DMS53 (cell line): ENCODE measurements at regions not wholly inside any gene's neighbourhood (a gene's known extent, or its start where the extent isn't known, plus 50 kb on each side); places are given as distances from the start of the nearest gene placed in this dataset.

ENCODE experiments used
- DNase-seq: peaks from one replicate; lab custom pipeline; 2025; lab: John Stamatoyannopoulos, UW

DNA sequence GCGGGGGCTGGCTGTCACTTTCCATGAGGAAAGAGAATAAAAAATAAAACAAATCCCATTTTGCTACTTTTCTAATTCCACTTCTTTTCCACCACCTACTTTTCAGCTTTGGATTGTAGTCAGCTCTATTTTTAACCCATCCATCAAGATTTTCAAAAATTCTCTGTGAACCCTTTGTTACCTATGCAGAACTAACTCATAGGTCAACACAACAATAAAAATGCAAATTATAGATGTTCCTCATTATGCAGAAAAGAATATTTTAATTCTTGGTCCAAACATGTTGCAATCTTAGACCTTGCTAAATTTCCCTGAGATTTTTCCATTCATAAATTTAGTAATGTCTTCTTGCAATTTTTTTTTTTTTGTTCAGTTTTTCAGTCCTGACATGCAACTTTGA, 454.5 kb downstream of the ADAMTS20 start:
- no peak for DNase-seq

DNA sequence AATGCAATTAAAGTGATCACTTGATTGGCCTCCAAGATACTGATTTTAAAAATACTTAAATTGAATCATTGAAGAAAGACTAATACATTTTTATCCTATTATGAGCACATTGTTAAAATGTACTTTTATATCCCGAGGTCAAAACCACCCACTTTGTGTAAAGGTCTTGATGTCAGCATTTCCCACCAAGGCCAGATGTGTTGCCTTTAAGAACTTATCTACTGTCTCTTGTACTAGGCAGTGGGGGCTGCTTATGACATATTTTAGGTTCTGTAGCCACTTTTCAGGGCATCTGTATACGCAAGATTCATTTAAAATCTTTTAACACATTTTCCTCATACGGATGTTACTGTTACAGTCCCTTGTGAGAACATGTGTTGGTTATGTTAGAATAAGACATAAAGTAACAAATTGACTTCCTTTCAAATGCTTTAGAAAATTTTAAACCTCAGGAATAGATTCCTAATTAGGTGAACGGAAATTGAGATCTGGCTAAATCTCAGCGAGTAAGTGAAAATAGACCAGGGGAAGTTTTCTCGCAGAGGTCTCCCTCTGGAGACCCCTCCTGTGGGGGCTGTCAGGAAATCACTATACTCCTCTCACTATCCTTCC, 456.2 kb downstream of the ADAMTS20 start:
- DNase-seq, result no peak

DNA sequence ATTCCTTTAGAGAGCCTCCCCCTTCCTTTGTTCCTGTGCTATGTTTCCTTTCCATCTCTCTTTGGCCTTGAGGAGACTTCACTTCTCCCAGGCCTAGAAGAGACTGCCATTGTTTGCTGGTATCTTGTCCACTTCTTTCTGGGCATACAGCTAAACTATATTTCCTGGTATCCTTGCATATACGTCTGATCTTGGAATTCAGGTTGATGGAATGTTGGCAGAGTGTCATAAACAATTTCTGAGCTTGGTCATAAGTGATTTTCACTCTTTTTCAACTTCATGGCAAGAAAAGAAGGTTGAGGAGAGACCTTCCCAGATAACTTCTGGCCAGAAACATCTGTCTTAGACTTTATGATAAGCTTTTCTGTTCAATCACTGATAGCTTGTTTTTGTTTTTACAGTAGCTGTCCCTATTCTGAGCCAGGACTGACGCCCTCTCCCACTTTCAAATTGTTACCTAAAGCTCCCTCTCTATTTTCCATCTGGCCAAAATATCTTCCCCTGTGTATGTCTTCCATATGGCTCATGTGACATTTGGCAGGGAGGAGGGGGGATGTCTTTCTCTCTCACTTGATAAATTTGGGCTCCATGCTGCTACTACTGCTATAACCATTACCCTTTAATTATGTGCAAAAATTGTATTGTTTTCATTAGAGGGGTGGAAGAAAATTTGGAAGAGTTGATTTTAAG, 457.0 kb downstream of the ADAMTS20 start:
- no peak for DNase-seq

DNA sequence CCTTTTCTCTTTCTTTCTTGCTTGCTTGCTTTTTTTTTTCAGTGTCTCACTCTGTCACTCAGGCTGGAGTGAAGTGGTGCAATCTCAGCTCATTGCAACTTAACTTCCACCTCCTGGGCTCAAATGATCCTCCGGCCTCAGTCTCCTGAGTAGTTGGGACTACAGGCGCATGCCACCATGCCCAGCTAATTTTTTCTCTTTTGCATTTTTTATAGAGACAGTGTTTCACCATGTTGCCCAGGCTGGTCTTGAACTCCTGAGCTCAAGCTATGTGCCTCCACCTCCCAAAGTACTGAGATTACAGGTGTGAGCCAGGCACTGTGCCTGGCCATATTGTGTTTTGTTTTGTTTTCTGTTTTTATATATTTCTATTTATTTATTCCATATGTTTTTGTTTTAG, 461.0 kb downstream of the ADAMTS20 start:
- no peak for DNase-seq

DNA sequence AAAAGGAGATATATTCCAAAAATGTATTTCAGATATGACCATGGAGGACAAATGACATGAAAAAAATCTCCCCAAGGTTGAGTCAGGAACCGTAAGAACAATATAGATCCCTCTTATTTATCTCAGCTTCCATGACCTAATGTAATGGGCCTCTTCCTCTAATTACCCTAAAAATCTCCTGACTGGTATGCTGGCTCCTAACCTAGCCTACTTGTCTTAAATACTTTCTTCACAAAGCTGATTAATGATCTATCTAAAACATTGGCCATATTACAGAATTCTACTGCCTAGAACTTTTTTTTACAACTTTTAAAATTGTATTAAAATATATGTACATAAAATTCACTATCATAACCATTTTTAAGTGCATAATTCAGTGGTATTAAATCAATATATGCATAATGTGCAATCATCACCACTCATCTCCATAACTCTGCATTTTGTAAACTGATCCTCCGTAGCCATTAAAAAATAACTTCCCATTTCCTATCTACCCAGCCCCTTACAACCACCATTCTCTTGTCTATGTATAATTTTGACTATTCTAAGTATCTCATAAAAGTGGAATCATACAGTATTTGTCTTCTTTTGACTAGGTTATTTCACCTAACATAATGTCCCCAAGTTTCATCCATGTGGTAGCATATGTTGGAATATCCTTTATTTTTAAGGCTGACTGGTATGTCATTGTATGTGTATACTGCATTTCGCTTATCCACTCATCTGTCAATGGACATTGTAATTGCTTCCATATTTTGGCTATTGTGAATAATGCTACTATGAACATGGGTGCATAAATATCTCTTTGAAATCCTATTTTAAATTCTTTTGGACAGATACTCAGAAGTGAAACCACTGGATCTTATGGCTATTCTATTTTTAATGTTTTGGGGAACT, 464.6 kb downstream of the ADAMTS20 start:
- DNase-seq, result no peak

DNA sequence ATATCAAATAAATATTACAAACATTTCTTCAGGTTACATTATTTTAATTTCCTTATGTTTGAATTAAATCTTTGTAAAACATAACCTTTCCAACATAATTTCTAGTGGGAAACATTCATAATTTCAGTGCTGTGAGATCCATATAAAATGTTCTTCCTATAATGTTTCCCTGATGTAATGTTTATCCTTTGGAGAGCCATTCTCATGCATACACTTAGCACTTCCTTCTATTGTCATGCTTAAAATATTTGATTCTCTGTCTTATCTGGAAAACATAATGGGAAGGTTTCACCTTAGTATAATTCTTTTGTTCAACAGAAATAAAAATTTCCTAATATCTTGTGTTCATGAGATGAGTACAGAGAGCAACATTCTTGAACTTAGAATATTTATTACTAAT, 472.5 kb downstream of the ADAMTS20 start:
- DNase-seq, result no peak

DNA sequence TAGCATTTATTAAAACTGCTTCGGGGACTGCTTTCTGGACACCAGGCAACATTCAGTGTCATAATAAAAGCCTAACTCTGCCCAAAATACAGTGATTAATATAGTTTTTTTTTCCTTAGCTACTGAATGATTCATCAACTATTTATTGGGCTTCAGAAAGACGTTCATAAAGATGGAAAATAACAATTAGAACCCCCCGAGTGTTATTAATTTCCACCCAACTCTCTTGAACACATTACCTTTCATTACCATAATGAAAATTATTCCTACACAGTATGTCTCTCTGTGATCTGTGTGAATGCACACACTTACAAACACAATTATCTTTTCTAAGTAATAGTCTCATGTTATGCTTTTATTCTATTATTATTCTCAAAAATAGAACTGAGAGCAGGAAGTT, 473.0 kb downstream of the ADAMTS20 start:
- no peak for DNase-seq

DNA sequence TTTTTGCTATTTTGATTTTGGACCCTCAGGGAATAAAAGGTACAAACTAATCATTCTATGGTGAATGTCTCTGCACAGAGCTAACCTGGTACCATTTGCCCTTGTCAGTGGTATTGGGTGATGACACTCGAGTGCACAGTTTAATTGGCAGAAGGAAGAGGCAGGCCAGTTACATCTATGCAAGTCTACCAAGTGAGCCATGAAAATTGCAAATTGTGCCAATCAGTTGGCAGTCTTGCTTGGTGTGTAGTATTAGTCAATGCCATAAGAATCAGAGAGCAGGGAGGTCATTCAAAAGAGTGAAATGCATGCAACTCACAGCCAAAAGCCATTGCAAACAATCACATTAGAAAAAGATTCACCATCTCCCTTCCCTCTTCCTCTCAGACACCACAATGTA, 479.6 kb downstream of the ADAMTS20 start:
- DNase-seq, result no peak

DNA sequence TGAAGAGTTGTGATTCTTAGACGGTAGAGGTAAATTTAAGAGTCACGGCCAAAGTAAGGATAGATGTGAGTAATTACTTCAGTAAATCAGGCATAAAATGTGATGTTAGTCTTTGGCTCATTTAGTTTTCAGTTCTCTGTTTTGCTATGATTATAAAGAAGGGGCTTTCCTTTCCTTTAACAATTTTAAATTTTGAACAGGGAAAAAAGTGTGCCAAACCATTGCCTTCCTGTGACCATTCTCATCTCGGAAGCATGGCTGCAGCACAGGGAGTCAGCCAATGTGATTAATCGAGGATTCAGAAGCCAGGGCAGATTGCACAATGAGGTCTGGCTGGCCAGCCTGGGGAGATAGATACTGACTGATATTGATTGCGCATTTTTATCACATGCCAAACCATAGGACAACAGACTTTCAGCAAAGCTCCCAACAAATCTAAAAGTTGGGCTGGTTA, 480.2 kb upstream of the PRICKLE1 start:
- DNase-seq, result no peak

DNA sequence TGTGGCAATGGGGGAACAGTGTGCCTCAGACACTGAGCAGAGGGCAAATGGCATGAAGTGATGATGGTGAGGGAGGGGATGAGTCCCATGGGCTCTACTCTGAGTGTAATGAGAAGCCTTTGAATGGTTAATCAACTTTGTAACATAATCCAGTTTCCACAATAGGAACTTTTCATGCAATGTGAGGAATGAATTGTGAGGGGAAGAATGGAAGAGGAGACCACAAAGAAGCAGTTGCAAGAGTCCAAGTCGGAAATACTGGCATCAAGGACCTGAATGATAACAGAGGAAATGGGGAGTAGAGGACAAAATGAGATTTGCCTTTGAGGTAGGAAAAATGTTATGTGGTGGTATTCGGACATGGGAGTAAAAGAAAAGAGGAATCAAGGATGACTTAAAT, 476.9 kb upstream of the PRICKLE1 start:
- no peak for DNase-seq

DNA sequence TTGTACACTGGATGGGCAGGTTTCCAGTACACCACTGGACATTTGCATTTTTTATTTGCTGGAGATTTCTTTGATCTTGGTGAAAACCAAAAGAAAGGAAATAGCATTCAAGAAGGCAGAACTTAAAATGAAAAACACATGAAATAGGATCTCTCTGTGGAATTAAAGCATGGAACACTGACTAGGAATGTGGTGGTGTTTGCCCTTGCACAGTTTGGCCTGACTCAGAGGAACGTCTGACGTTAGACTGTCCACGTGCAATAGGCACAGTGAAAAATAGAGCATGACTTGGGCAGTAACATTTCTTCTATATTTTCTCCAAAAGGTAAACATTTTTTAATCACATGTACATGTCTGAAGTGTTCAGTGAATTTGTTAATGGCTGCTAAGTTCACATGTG, 474.1 kb upstream of the PRICKLE1 start:
- no peak for DNase-seq

DNA sequence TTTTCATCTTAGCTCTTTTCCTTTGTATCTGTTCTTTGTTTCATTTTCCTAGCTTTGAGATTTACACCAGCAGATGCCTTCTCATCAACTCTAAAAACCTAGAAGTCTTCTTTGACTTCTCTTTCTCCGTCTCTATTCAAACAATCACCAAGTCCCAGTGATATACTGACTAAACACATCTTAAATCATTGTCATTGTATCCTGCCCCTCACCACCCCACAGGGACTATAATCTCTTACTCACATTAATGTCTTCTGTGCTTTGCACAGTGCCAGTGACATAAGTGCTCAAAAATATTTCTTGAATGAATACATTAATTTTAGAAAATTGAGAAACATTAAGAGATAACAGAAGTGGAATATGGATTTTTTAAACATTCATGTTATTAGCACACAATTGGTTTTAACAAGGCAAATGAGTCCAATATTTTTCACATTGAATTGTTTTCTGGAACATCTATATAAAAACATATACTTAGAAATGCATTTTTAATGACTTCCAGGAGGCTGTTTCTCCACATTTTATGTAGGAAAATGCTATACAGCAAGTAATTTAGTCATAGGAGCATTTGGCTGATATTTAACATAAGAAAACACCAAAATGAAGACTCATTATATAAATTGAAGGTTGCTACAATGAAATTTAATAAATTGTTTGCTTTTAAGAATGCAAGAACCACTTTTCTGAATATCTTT, 472.8 kb upstream of the PRICKLE1 start:
- no peak for DNase-seq

DNA sequence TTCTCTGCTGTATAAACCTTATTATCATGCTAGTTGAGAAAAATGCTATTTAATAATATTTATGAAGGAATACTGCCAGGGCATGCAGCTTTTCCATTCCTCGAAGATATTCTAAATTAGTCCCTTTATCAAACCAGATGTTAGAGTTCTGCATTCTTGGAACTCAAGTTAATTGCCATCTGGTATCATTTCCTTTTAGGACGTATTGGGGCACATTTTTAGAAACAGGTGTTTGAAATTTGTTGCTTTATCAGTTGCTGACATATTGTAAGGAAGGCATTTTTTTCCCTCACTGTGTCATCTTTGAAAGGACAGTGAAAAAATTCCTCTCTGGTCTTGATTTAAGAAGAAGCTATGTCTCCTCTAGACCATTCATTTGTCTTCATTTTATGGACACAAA, 471.2 kb upstream of the PRICKLE1 start:
- no peak for DNase-seq

DNA sequence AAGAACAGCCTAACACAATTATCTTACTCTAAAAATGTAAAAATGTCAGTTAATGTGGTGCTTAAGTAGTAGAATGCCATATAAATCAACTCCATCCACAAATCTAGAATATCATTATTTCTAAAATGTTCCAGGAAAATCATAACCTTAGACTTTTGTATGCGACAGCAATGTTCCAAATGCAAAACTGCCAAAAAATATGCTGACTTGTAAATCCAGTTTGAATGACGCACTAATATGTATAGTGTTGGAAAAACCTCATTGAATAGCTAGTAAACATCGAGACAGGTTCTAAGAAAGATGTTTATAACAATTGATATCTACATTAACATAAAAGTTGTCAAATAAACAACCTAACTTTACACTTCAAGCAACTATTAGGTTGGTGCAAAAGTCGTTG, 469.1 kb upstream of the PRICKLE1 start:
- no peak for DNase-seq

DNA sequence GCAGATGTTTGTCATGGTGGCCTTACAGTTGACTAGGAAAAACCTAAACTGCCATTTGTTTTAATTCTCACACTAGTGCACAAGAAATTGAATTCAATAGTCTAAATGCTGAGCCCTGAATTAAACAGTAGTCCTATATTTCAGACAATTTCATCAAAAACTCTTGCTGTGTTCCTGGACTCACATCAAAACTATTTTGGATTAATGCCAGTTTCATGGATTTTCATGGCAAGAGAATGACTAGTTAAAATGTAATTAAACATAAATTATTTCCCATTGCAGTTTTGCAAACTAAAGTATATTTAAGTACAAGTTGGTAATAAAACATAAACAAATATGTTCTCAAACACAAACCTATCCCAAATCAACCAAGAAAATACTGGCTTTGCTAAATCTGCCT, 468.0 kb upstream of the PRICKLE1 start:
- DNase-seq, result no peak

DNA sequence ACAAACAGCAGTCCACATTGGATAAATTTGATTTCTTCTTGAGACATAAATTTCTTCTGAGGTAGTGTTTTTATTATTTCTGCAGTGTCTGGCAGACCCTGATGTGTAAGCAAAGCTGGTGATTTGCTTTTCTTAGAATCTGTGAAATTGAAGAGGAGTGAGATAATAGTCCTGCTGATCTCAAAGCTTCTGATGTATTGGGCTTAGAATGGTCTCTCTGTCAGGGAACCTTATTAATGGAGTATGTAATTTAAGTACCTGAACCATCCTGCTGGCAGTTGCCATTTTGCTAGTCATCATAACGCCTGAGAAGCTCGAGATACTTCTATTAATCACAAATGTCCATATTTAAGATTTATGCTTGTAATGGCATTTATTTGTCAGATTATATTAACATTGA, 464.5 kb upstream of the PRICKLE1 start:
- DNase-seq, result no peak

DNA sequence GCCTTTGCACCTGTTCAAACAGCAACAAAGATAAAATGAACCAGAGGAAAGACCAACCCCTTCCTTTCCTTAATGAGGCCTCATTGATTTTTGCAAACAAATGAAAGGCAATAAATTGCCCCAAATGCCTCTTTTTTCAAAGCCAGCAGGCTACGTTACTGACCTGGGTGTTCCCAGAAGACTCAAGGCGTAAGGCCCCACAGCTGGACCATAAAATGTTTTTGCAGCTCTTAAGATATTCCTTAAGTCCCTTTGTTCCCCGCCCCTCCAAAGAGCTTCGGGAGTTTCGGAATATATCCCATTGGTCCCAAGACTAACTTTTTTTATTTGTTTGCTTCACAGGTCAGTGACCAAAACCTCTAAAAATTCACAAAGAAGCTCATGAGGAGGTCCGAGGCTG, 462.9 kb upstream of the PRICKLE1 start:
- no peak for DNase-seq

DNA sequence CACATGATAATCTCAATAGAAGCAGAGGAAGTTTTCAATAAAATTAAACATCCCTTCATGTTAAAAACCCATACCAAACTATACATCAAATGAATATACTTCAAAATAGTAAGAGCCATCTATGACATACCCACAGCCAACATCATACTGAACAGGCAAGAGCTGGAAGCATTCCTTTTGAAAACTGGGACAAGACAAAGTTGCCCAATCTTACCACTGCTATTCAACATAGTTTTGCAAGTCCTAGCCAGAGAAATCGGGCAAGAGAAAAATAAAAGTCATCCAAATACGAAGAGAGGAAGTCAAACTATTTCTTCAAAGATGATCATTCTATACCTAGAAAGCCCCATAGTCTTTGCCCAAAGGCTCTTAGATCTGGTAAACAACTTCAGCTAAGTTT, 454.7 kb upstream of the PRICKLE1 start:
- no peak for DNase-seq

DNA sequence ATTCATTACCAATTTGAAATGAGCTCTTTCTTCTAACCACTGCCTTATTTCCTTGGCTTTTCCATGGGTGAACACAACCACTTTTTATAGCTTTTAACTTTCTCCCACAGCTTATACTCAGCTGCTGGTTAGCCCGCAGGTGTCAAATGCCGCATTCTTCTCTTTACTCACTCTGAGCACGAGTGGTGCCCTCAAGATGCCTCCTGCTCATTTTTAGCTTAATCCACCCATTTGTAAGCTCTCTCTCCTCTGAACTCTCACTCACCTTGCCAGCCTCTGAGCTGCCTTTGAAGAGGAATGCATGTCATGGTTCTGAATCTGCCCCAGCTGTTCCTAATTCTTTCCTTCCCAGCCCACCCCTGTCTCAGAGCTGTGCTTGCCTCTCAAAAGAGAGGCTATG, 449.4 kb upstream of the PRICKLE1 start:
- DNase-seq, result no peak

DNA sequence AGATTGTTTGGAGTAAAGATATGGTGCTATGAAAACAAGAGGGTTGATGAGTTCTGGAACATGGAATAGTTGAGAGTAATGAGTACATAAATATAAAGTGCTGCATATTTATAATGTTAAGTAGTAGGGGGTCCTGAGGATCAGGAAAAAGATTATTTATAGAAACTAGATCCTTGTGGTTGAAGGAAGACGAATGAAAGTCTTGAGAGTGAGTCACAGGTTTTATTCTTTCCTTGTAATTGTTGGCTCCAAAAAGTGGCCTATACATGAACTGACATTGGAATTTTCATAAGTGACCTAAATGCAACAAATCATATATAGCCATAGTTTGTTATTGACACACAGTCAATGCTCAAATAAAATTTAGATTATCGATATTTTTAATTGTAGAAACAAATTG, 440.4 kb upstream of the PRICKLE1 start:
- no peak for DNase-seq

DNA sequence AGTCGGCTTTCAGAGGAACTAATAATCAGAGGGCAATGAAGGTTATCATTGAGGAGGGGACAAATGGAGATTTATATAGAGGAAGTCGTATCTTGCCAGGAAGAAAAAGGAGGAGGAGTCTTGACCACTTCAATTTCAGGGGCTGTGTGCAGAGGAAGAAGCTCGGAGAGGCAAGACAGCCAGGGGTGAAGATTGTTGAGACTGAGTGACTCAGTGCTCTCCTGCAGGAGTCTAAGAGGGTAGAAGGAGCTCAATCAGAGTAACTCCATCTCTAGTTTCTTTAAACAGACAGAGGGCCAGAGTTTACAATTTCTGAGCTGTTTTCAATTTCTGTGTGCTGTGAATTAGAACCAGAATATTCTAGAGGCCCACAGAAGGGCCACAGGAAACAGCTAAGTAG, 439.3 kb upstream of the PRICKLE1 start:
- DNase-seq, result no peak

DNA sequence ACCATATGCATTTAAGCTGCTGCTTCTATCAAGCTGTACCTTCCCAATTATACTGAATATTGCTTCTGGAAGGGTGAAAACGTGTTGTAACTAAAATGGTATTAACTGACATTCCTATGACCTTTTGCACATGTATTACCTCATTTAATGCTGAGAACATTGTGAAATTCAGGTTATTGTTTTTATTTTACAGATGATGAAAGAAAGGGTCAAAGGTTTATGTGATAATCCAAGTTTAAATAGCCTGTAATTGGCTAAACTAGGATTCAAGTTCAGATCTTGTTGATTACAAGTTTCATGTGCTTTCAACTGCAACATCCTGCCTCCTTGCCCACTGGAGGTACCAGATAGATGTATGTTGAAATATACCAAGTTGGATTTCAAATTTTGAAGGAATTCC, 433.3 kb upstream of the PRICKLE1 start:
- DNase-seq, result no peak
